Lower leg skin (tissue), 4 donors: ENCODE measurements at regions not wholly inside any gene's neighbourhood (a gene's known extent, or its start where the extent isn't known, plus 50 kb on each side); places are given as distances from the start of the nearest gene placed in this dataset.

Source experiments
- DNase-seq, 2 donors: peaks; one replicate each; pipeline ENCODE4 v3.0.0-alpha.2; 2019; ENCODE audit warnings: low spot score in 2 of 2
- H3K4me3 ChIP-seq: fragments of 200-600 bp; sonication (generic); 2 replicates; pipeline ENCODE4 v1.5.1; 2017; ENCODE audit warnings: mild to moderate bottlenecking, low read depth; ENCODE audit not compliant: poor library complexity, severe bottlenecking
- CTCF ChIP-seq, 3 donors: fragments of 450-650 bp; IDR thresholded peaks; one replicate each; pipeline ENCODE4 v1.5.1; 2016; ENCODE audit warnings: antibody characterized with exemption in 3 of 3, mild to moderate bottlenecking in 3 of 3, moderate library complexity in 2 of 3
- POLR2A ChIP-seq, 2 donors: fragments of 450-650 bp; IDR thresholded peaks; one replicate each; pipeline ENCODE4 v1.6.1; 2016 to 2017; ENCODE audit warnings: antibody characterized with exemption in 2 of 2, mild to moderate bottlenecking in 1 of 2, moderate library complexity in 1 of 2
- WGBS, 2 donors: methylation state at CpG; one replicate each; pipeline ENCODE4 v1.1.5; 2018; 5-methylcytosine and 5-hydroxymethylcytosine counted together
- intact Hi-C: fragments of 100-400 bp; cut with DNase I; formaldehyde crosslinking; loops from one replicate; pipeline ENCODE4 v1.15.0; 2023; ENCODE audit warnings: low total_unique reads

GRCh38 chr2:105187531-105187930 lies 54.0 kb upstream of the GPR45 start:
- DNase-seq = no peak
- TF ChIP-seq POLR2A (IDR thresholded peaks at IDR 0.05) (no peak), CTCF (IDR thresholded peaks at IDR 0.05) (no peak)
- intact Hi-C loops = no loop called here
- H3K4me3 ChIP-seq = no peak overlapping the region
- 45 to 53% methylated on average over 7 of the region's 7 CpGs for WGBS, 2 donors

- intact Hi-C loops = no loop called here
- no peak for TF ChIP-seq CTCF (IDR thresholded peaks at IDR 0.05)
- TF ChIP-seq POLR2A (IDR thresholded peaks at IDR 0.05) = no peak
- H3K4me3 ChIP-seq = no peak overlapping the region
- no peak for DNase-seq
- WGBS, 2 donors = 78 to 87% methylated on average over 4 of the region's 4 CpGs
Measured at GRCh38 chr2:105188343-105188742, 53.2 kb upstream of the GPR45 start.
